ENCODE measurements at regions not wholly inside any gene's neighbourhood (a gene's known extent, or its start where the extent isn't known, plus 50 kb on each side); places are given as distances from the start of the nearest gene placed in this dataset.

GRCh38 chr3:65037861-65038260 lies 350.1 kb upstream of the ADAMTS9 start:
- DNase-seq, result no peak
- no peaks in the 10 kb centered on the region for H3K27me3 ChIP-seq (ENCODE audit: control insufficient read depth, insufficient read depth, low read length)
- H3K4me3 ChIP-seq (ENCODE audit: insufficient read depth, low read depth, low read length), result no peak overlapping the region
- no peaks in the 10 kb centered on the region for H3K36me3 ChIP-seq (replicated peaks; ENCODE audit: control insufficient read depth, insufficient read depth, low read length)

GRCh38 chr3:65035246-65035645 lies 347.4 kb upstream of the ADAMTS9 start:
- Histone ChIP-seq H3K27me3 (ENCODE audit: control insufficient read depth, insufficient read depth, low read length) (no peaks in the 10 kb centered on the region), H3K36me3 (replicated peaks; ENCODE audit: control insufficient read depth, insufficient read depth, low read length) (no peaks in the 10 kb centered on the region), H3K4me3 (ENCODE audit: insufficient read depth, low read depth, low read length) (no peak overlapping the region)
- DNase-seq, result no peak

GRCh38 chr3:65033576-65033975 lies 345.8 kb upstream of the ADAMTS9 start:
- no peaks in the 10 kb centered on the region for H3K27me3 ChIP-seq (ENCODE audit: control insufficient read depth, insufficient read depth, low read length)
- no peak for DNase-seq
- H3K36me3 ChIP-seq (replicated peaks; ENCODE audit: control insufficient read depth, insufficient read depth, low read length), result no peaks in the 10 kb centered on the region

GRCh38 chr3:65030847-65031463 lies 343.2 kb upstream of the ADAMTS9 start:
- Histone ChIP-seq H3K36me3 (replicated peaks; ENCODE audit: control insufficient read depth, insufficient read depth, low read length) (no peaks in the 10 kb centered on the region), H3K4me3 (ENCODE audit: insufficient read depth, low read depth, low read length) (no peak overlapping the region), H3K27me3 (ENCODE audit: control insufficient read depth, insufficient read depth, low read length) (no peaks in the 10 kb centered on the region)
- DNase-seq, result no peak

More at GRCh38 chr3:65033576-65033975, 345.8 kb upstream of the ADAMTS9 start:
- H3K4me3 ChIP-seq (ENCODE audit: insufficient read depth, low read depth, low read length), result no peak overlapping the region

- no peak for DNase-seq
Measured at GRCh38 chr3:65030014-65030627, 342.3 kb upstream of the ADAMTS9 start.

GRCh38 chr3:65029130-65029529 lies 341.3 kb upstream of the ADAMTS9 start:
- H3K27me3 ChIP-seq (ENCODE audit: control insufficient read depth, insufficient read depth, low read length), result no peaks in the 10 kb centered on the region
- no peak for DNase-seq

More at GRCh38 chr3:65030014-65030627, 342.3 kb upstream of the ADAMTS9 start:
- Histone ChIP-seq H3K36me3 (replicated peaks; ENCODE audit: control insufficient read depth, insufficient read depth, low read length) (no peaks in the 10 kb centered on the region), H3K4me3 (ENCODE audit: insufficient read depth, low read depth, low read length) (no peak overlapping the region), H3K27me3 (ENCODE audit: control insufficient read depth, insufficient read depth, low read length) (no peaks in the 10 kb centered on the region)

GRCh38 chr3:65028024-65028423 lies 340.2 kb upstream of the ADAMTS9 start:
- no peak overlapping the region for H3K4me3 ChIP-seq (ENCODE audit: insufficient read depth, low read depth, low read length)
- no peaks in the 10 kb centered on the region for H3K36me3 ChIP-seq (replicated peaks; ENCODE audit: control insufficient read depth, insufficient read depth, low read length)
- no peak for DNase-seq
- H3K27me3 ChIP-seq (ENCODE audit: control insufficient read depth, insufficient read depth, low read length), result no peaks in the 10 kb centered on the region

More at GRCh38 chr3:65029130-65029529, 341.3 kb upstream of the ADAMTS9 start:
- no peaks in the 10 kb centered on the region for H3K36me3 ChIP-seq (replicated peaks; ENCODE audit: control insufficient read depth, insufficient read depth, low read length)
- no peak overlapping the region for H3K4me3 ChIP-seq (ENCODE audit: insufficient read depth, low read depth, low read length)

- DNase-seq, result no peak
- no peaks in the 10 kb centered on the region for H3K36me3 ChIP-seq (replicated peaks; ENCODE audit: control insufficient read depth, insufficient read depth, low read length)
- H3K4me3 ChIP-seq (ENCODE audit: insufficient read depth, low read depth, low read length), result no peak overlapping the region
- H3K27me3 ChIP-seq (ENCODE audit: control insufficient read depth, insufficient read depth, low read length), result no peaks in the 10 kb centered on the region
Measured at GRCh38 chr3:65027335-65027734, 339.5 kb upstream of the ADAMTS9 start.

GRCh38 chr3:65026151-65026550 lies 338.4 kb upstream of the ADAMTS9 start:
- H3K4me3 ChIP-seq (ENCODE audit: insufficient read depth, low read depth, low read length), result no peak overlapping the region
- no peaks in the 10 kb centered on the region for H3K27me3 ChIP-seq (ENCODE audit: control insufficient read depth, insufficient read depth, low read length)
- DNase-seq, result no peak
- H3K36me3 ChIP-seq (replicated peaks; ENCODE audit: control insufficient read depth, insufficient read depth, low read length), result no peaks in the 10 kb centered on the region

GRCh38 chr3:65024148-65024547 lies 336.3 kb upstream of the ADAMTS9 start:
- DNase-seq, result no peak

GRCh38 chr3:65020281-65021160 lies 332.7 kb upstream of the ADAMTS9 start:
- no peak for DNase-seq
- Histone ChIP-seq H3K4me3 (ENCODE audit: insufficient read depth, low read depth, low read length) (no peak overlapping the region), H3K27me3 (ENCODE audit: control insufficient read depth, insufficient read depth, low read length) (no peaks in the 10 kb centered on the region), H3K36me3 (replicated peaks; ENCODE audit: control insufficient read depth, insufficient read depth, low read length) (no peaks in the 10 kb centered on the region)

More at GRCh38 chr3:65024148-65024547, 336.3 kb upstream of the ADAMTS9 start:
- Histone ChIP-seq H3K4me3 (ENCODE audit: insufficient read depth, low read depth, low read length) (no peak overlapping the region), H3K36me3 (replicated peaks; ENCODE audit: control insufficient read depth, insufficient read depth, low read length) (no peaks in the 10 kb centered on the region), H3K27me3 (ENCODE audit: control insufficient read depth, insufficient read depth, low read length) (no peaks in the 10 kb centered on the region)

GRCh38 chr3:65019443-65020055 lies 331.7 kb upstream of the ADAMTS9 start:
- no peak overlapping the region for H3K4me3 ChIP-seq (ENCODE audit: insufficient read depth, low read depth, low read length)
- H3K36me3 ChIP-seq (replicated peaks; ENCODE audit: control insufficient read depth, insufficient read depth, low read length), result no peaks in the 10 kb centered on the region
- DNase-seq, result no peak
- no peaks in the 10 kb centered on the region for H3K27me3 ChIP-seq (ENCODE audit: control insufficient read depth, insufficient read depth, low read length)

- H3K27me3 ChIP-seq (ENCODE audit: control insufficient read depth, insufficient read depth, low read length), result no peaks in the 10 kb centered on the region
- no peaks in the 10 kb centered on the region for H3K36me3 ChIP-seq (replicated peaks; ENCODE audit: control insufficient read depth, insufficient read depth, low read length)
- no peak overlapping the region for H3K4me3 ChIP-seq (ENCODE audit: insufficient read depth, low read depth, low read length)
- DNase-seq, result no peak
Measured at GRCh38 chr3:65018801-65019200, 331.0 kb upstream of the ADAMTS9 start.

GRCh38 chr3:65017359-65017758 lies 329.6 kb upstream of the ADAMTS9 start:
- Histone ChIP-seq H3K4me3 (ENCODE audit: insufficient read depth, low read depth, low read length) (no peak overlapping the region), H3K27me3 (ENCODE audit: control insufficient read depth, insufficient read depth, low read length) (no peaks in the 10 kb centered on the region)

More at GRCh38 chr3:65017359-65017758, 329.6 kb upstream of the ADAMTS9 start:
- H3K36me3 ChIP-seq (replicated peaks; ENCODE audit: control insufficient read depth, insufficient read depth, low read length), result no peaks in the 10 kb centered on the region
- DNase-seq, result no peak
